Omental fat pad (tissue), 3 donors: ENCODE measurements at regions not wholly inside any gene's neighbourhood (a gene's known extent, or its start where the extent isn't known, plus 50 kb on each side); places are given as distances from the start of the nearest gene placed in this dataset.

Experiments used
- ATAC-seq: fragments of 150-250 bp; one replicate; pipeline ENCODE4 v1.9.1; 2016; ENCODE audit warnings: mild to moderate bottlenecking, moderate library complexity; ENCODE audit not compliant: low FRiP score
- DNase-seq: peaks from one replicate; pipeline ENCODE4 v3.0.0-alpha.2; 2019; ENCODE audit warnings: low spot score
- TF ChIP-seq, protein P1 (sequence below), 3 donors: fragments of 450-650 bp; IDR thresholded peaks; one replicate each; pipeline ENCODE4 v1.5.1; 2016 to 2017; ENCODE audit warnings: antibody characterized with exemption in 3 of 3, mild to moderate bottlenecking in 3 of 3, moderate library complexity in 2 of 3

DNA sequence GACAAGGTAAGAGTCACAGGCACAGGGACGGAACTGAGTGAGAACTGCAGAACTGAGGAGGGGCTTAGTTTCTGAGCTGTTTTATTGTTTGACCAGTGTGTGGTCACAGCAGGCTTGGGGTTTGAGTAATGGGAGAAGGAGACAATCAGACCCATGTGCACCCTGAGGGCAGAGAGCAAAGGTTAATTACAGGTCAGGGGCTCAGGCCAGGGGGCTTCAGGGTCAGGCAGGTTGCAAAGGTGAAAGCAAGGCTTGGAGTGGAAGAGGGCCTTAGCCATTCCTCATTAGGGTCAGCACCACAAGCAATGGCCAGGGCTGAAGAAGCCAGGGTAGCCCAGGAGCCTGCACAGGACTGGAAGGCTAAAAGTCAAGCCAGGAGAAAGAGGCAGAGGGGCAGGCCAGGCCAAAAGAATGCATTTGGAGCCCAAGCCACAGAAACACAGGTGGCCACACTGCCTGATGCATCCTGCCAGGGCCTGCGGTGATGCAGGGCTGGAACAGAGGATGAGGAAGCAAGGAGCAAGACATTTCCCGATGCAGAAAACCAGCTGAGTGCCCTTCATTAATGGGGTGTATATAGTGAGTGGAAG lies 209.8 kb upstream of the GYPC start:
- ATAC-seq (no peak), DNase-seq (no peak)
- TF ChIP-seq, protein P1, sequence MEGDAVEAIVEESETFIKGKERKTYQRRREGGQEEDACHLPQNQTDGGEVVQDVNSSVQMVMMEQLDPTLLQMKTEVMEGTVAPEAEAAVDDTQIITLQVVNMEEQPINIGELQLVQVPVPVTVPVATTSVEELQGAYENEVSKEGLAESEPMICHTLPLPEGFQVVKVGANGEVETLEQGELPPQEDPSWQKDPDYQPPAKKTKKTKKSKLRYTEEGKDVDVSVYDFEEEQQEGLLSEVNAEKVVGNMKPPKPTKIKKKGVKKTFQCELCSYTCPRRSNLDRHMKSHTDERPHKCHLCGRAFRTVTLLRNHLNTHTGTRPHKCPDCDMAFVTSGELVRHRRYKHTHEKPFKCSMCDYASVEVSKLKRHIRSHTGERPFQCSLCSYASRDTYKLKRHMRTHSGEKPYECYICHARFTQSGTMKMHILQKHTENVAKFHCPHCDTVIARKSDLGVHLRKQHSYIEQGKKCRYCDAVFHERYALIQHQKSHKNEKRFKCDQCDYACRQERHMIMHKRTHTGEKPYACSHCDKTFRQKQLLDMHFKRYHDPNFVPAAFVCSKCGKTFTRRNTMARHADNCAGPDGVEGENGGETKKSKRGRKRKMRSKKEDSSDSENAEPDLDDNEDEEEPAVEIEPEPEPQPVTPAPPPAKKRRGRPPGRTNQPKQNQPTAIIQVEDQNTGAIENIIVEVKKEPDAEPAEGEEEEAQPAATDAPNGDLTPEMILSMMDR (IDR thresholded peaks at IDR 0.05), result no peak

DNA sequence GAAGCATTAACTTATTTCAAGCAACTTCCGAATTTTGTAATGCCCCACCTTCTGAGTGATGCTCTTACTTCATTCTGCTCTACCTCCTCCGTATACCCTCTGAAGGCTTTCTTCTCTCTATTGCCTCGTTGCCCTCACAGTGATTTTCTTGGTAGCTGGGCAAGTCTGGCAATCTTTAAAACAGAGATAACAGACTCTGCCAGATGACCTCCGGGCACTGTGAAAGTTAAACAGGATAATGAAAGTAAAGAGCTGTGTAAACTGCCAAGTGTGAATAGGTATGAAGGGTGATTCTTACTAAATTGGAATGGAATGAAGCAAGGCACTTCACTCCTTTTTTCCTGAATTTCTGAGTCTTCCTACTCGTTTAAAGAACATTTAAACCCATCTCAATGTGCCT lies 207.3 kb upstream of the GYPC start:
- DNase-seq (no peak), ATAC-seq (no peak)
- TF ChIP-seq, protein P1 (IDR thresholded peaks at IDR 0.05), result no peak

DNA sequence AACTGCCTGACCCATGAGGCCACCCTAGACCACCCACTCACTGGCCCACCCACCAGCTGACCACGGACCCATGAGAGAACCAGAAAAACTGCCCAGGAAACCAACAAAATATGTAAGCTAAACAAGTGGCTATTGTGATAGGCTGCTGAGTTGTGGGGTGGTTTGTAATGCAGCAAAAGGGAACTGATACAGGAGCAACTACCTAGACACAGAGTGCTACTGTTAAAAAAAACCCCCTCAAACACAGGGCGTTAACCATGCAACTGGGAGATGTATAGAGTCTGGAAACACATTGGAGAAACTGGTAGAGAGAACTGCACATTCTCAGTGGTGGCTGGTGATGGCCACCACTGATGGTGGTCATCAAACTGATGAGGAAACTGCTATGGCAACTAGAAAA lies 206.3 kb upstream of the GYPC start:
- DNase-seq, result no peak
- no peak for ATAC-seq
- TF ChIP-seq, protein P1 (IDR thresholded peaks at IDR 0.05), result no peak

DNA sequence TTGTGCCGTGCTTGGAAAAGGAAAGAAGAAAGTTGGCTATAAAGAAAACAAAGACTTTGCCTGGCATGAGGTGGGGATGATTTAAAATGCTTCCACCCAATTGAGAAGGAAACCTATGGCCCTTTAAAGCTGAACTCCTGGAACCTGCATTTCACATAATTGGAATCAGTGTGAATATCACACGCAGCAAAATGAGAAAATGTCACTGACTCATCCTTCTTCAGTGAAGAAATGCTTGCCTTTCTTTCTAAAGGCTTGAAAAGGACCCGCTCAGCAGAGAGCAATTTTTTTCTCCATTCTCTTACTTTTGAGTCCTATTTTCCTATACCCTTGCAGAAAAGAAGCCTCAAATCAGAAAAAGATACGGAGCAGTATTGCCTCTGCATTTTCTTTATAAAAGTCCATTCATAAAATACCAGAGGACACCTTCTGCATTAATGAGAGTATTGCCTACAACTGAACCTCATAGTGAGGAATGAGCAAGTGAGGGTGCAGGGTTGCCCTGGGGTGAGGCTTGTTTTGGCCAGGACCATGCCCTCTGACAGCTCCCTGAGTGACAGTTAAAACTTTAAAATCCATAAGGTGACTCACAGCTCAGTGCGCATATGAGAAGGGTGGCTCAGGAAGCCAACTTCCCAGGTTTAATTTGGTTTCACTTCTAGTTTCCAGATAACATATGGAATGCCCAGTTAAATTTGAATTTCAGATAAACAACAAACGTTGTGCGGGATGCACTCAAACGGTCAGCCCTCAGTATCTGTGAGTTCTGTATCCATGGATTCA lies 191.9 kb upstream of the GYPC start:
- TF ChIP-seq, protein P1 (IDR thresholded peaks at IDR 0.05), result no peak

DNA sequence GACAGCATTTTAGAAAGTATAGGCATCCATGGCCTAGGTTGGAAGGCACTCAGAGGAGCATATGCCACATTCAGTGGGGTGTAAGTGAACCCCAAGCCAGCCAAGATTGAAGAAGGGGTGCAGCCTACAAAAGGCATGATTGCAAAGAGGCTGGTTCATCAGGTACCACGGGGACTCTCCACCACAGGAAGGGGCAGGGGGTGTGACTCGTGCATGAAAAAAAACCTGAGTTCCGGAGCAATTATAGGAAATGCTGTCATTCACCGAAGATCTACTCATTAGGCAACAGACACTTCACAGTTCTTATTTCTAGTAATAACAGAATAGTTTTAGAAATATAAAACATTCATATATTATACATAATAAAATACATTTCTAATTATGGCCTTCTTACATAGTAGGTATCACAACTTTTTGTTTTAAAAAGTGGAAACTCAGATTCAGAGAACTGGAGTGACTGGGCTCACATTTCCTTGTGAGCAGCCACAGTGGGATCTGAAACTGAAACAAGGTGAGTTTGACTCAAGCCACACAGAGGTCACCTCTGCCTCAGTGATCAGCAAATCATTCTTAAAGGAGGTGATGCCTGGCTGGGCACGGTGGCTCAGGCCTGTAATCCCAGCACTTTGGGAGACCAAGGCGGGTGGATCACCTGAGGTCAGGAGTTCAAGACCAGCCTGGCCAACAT lies 188.4 kb upstream of the GYPC start:
- ATAC-seq (no peak), DNase-seq (no peak)
- TF ChIP-seq, protein P1 (IDR thresholded peaks at IDR 0.05), result no peak

More for the DNA sequence above, 191.9 kb upstream of the GYPC start:
- DNase-seq (no peak), ATAC-seq (no peak)

DNA sequence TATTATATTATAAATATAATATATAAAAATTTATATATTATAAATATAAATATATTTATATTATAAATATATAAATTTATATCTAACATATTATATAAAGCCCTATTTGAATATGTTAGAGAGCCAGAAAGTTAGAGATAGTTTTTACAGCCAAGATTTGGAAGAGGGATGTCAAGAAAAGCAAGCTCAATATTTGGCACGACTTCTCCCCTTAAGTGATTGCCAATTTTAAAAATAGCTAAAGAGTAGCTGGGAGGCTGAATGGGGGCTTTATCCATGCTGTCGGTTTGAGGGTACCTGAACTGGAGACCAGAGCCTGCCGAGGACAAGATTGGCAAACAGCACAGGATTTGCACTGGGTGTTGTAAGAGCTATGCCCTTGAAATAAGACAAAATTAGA lies 180.9 kb upstream of the GYPC start:
- no peak for ATAC-seq
- TF ChIP-seq, protein P1 (IDR thresholded peaks at IDR 0.05), result no peak
- no peak for DNase-seq
